ENCODE measurements at regions not wholly inside any gene's neighbourhood (a gene's known extent, or its start where the extent isn't known, plus 50 kb on each side); places are given as distances from the start of the nearest gene placed in this dataset.

- intact Hi-C loops (cut with micrococcal nuclease): no loop called here
- dilution Hi-C loops (cut with HindIII; ENCODE audit: low sequenced_read_pairs, unreplicated experiment): no loop called here
- H3K14ac ChIP-seq (replicated peaks; ENCODE audit: low read depth, low read length): no peak overlapping the region
Observed at GRCh38 chr9:75456698-75457097, 368.4 kb downstream of the OSTF1 start.

More at GRCh38 chr9:75456698-75457097, 368.4 kb downstream of the OSTF1 start:
- Histone ChIP-seq H4K5ac (ENCODE audit: low read depth, low read length) (no peak overlapping the region), H2BK15ac (ENCODE audit: low read depth, low read length) (no peak overlapping the region), H2BK120ac (ENCODE audit: low read depth, low read length) (no peak overlapping the region), H3K36me3 (ENCODE audit: control insufficient read depth, insufficient read depth, low read length) (no peaks in the 10 kb centered on the region), H3K27ac (ENCODE audit: insufficient read depth, low read length) (no peak overlapping the region), H4K8ac (ENCODE audit: low read depth in 2 of 2, low read length in 2 of 2) (no peak overlapping the region), H3K4me1 (ENCODE audit: control insufficient read depth, insufficient read depth, low read length) (no peaks in the 10 kb centered on the region), H3K23ac (ENCODE audit: low read depth, low read length) (no peak overlapping the region), H3K4me2 (ENCODE audit: low read depth, low read length) (no peak overlapping the region), H2BK20ac (ENCODE audit: low read depth, low read length) (no peak overlapping the region), H2AK9ac (replicated peaks; ENCODE audit: low read depth, low read length, poor library complexity) (no peak overlapping the region), H3K4ac (ENCODE audit: low read depth, low read length) (no peak overlapping the region), H3K56ac (ENCODE audit: extremely low read depth, insufficient read depth, low read length) (no peak overlapping the region), H2BK5ac (ENCODE audit: low read depth, low read length, poor library complexity, severe bottlenecking) (no peak overlapping the region), H3K79me1 (ENCODE audit: low read depth in 1 of 2, low read length in 2 of 2) (no peaks in the 10 kb centered on the region), H3K4me3 (ENCODE audit: insufficient read depth, low read depth, low read length) (no peak overlapping the region), H3K18ac (ENCODE audit: low read depth, low read length) (no peak overlapping the region), H3K9me3 (ENCODE audit: control insufficient read depth, insufficient read depth, low read length) (peaks cover 3% of the 10 kb centered on the region; the same call in 1 of the 2 replicates), H4K20me1 (ENCODE audit: insufficient read depth, low read length) (no peaks in the 10 kb centered on the region), H3K9ac (ENCODE audit: low read depth, low read length) (no peak overlapping the region), H2AFZ (replicated peaks; ENCODE audit: low read length, poor library complexity) (no peak overlapping the region), H2AK5ac (ENCODE audit: low read depth, low read length) (no peak overlapping the region), H3K27me3 (ENCODE audit: control insufficient read depth, insufficient read depth, low read length) (no peaks in the 10 kb centered on the region), H3K9me1 (ENCODE audit: insufficient read depth, low read length) (no peaks in the 10 kb centered on the region), H4K91ac (ENCODE audit: insufficient read depth, low read depth, low read length) (no peak overlapping the region)
- no peak for DNase-seq
- no TSS peak for BruUV-seq (replicated peaks)
- POLR2A ChIA-PET (ENCODE audit: unreplicated experiment): no interaction called here
- ATAC-seq (ENCODE audit: low read depth): no peak
- CTCF ChIA-PET: interaction anchor here (0.7 kb wide), 1 partner anchor 10 kb away, joined by 3 read pairs; no protein-coding TSS in a partner anchor
- TF ChIP-seq MXI1 (IDR thresholded peaks at IDR 0.05; ENCODE audit: borderline replicate concordance, low read depth, low read length) (no peak), CTCF (conservative IDR thresholded peaks at IDR 0.05; ENCODE audit: low read depth, low read length) (no peak), CHD1 (IDR thresholded peaks at IDR 0.05; ENCODE audit: low read depth, low read length) (no peak), RFX5 (IDR thresholded peaks at IDR 0.05; ENCODE audit: low read depth, low read length) (no peak), POLR2A (IDR thresholded peaks at IDR 0.05; ENCODE audit: low read depth, low read length) (no peak), MAZ (IDR thresholded peaks at IDR 0.05; ENCODE audit: borderline replicate concordance, low read depth, low read length) (no peak), RCOR1 (IDR thresholded peaks at IDR 0.05; ENCODE audit: insufficient replicate concordance, low read length) (no peak), RAD21 (IDR thresholded peaks at IDR 0.05; ENCODE audit: low read length) (no peak), MAFK (IDR thresholded peaks at IDR 0.05; ENCODE audit: low read depth, low read length) (no peak), BHLHE40 (IDR thresholded peaks at IDR 0.05; ENCODE audit: low read depth, low read length) (no peak), FOS (IDR thresholded peaks at IDR 0.05; ENCODE audit: low read depth, low read length) (no peak), SMC3 (IDR thresholded peaks at IDR 0.05; ENCODE audit: low read depth, low read length) (no peak), NFE2L2 (IDR thresholded peaks at IDR 0.05; ENCODE audit: low read depth, low read length) (no peak)
- TF ChIP-seq, protein P1, sequence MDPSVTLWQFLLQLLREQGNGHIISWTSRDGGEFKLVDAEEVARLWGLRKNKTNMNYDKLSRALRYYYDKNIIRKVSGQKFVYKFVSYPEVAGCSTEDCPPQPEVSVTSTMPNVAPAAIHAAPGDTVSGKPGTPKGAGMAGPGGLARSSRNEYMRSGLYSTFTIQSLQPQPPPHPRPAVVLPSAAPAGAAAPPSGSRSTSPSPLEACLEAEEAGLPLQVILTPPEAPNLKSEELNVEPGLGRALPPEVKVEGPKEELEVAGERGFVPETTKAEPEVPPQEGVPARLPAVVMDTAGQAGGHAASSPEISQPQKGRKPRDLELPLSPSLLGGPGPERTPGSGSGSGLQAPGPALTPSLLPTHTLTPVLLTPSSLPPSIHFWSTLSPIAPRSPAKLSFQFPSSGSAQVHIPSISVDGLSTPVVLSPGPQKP (IDR thresholded peaks at IDR 0.05; ENCODE audit: borderline replicate concordance, low read depth, low read length): no peak
- TF ChIP-seq, protein P2, sequence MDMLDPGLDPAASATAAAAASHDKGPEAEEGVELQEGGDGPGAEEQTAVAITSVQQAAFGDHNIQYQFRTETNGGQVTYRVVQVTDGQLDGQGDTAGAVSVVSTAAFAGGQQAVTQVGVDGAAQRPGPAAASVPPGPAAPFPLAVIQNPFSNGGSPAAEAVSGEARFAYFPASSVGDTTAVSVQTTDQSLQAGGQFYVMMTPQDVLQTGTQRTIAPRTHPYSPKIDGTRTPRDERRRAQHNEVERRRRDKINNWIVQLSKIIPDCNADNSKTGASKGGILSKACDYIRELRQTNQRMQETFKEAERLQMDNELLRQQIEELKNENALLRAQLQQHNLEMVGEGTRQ (IDR thresholded peaks at IDR 0.05; ENCODE audit: low read depth, low read length): no peak
- in situ Hi-C loops (cut with MboI; ENCODE audit: low sequenced_read_pairs): no loop called here
